Neural cell (in vitro differentiated cells): ENCODE measurements at regions not wholly inside any gene's neighbourhood (a gene's known extent, or its start where the extent isn't known, plus 50 kb on each side); places are given as distances from the start of the nearest gene placed in this dataset.
"Not testable (repeated sequence)": the region's sequence is repeated elsewhere in the genome, so short reads cannot be mapped to it uniquely, and the experiment has no call there.

ENCODE experiments used
- H2AFZ ChIP-seq: fragments of 200-600, 300-800 bp; sonication (generic), shearing (Covaris generic); 2 replicates; pipeline ENCODE4 v1.6.0; 2014; ENCODE audit warnings: low read depth, mild to moderate bottlenecking, antibody characterized with exemption, low read length, moderate library complexity
- H3F3A ChIP-seq: fragments of 200-600 bp; shearing (Covaris generic); 2 replicates; pipeline ENCODE4 v1.6.1; 2016; ENCODE audit warnings: mild to moderate bottlenecking, moderate library complexity, mixed read lengths, antibody characterized with exemption, low read length; ENCODE audit not compliant: insufficient read depth, poor library complexity, severe bottlenecking
- H3K27ac ChIP-seq: fragments of 200-600, 300-800 bp; sonication (generic), shearing (Covaris generic); 2 replicates; pipeline ENCODE4 v1.5.1; 2014; ENCODE audit warnings: mild to moderate bottlenecking, low read length, moderate library complexity
- H3K27me3 ChIP-seq: fragments of 300-800, 200-600 bp; sonication (generic), shearing (Covaris generic); 2 replicates; pipeline ENCODE4 v1.6.0; 2014; ENCODE audit warnings: mild to moderate bottlenecking, low read depth, low read length, moderate library complexity; ENCODE audit not compliant: insufficient read depth
- H3K36me3 ChIP-seq: fragments of 300-800, 200-600 bp; sonication (generic), shearing (Covaris generic); 2 replicates; pipeline ENCODE4 v1.5.1; 2014; ENCODE audit warnings: mild to moderate bottlenecking, antibody characterized with exemption, low read length, moderate library complexity; ENCODE audit not compliant: insufficient read depth
- H3K4me2 ChIP-seq: fragments of 300-800, 200-600 bp; sonication (generic), shearing (Covaris generic); 2 replicates; pipeline ENCODE4 v1.6.0; 2014; ENCODE audit warnings: mild to moderate bottlenecking, low read length
- H3K4me3 ChIP-seq: fragments of 300-800, 200-600 bp; sonication (generic), shearing (Covaris generic); 2 replicates; pipeline ENCODE4 v1.5.1; 2014; ENCODE audit warnings: mild to moderate bottlenecking, low read length, moderate library complexity
- H3K79me2 ChIP-seq: fragments of 200-600 bp; shearing (Covaris generic); replicated peaks from 2 replicates; pipeline ENCODE4 v1.6.0; 2014; ENCODE audit warnings: mild to moderate bottlenecking, low read length, moderate library complexity; ENCODE audit not compliant: insufficient read depth
- H3K9ac ChIP-seq: fragments of 300-800, 200-600 bp; sonication (generic), shearing (Covaris generic); 2 replicates; pipeline ENCODE4 v1.6.1; 2016; ENCODE audit warnings: mild to moderate bottlenecking, low read length, mixed read lengths
- H3K9me2 ChIP-seq: fragments of 200-600 bp; shearing (Covaris generic); 2 replicates; pipeline ENCODE4 v1.6.1; 2016; ENCODE audit warnings: mild to moderate bottlenecking, low read length, mixed read lengths; ENCODE audit not compliant: insufficient read depth
- H3K9me3 ChIP-seq: fragments of 200-600, 300-800 bp; sonication (generic), shearing (Covaris generic); 2 replicates; pipeline ENCODE4 v1.6.1; 2016; ENCODE audit warnings: mild to moderate bottlenecking, mixed run types, low read length, moderate library complexity, mixed read lengths
- H4K20me1 ChIP-seq: fragments of 200-600 bp; shearing (Covaris generic); 2 replicates; pipeline ENCODE4 v1.6.1; 2016; ENCODE audit warnings: mild to moderate bottlenecking, mixed run types; ENCODE audit not compliant: insufficient read depth
- CTCF ChIP-seq: fragments of 450-650 bp; IDR thresholded peaks from 2 replicates; pipeline ENCODE4 v1.5.1; 2014; ENCODE audit warnings: antibody characterized with exemption, mild to moderate bottlenecking, moderate library complexity; ENCODE audit not compliant: poor library complexity, severe bottlenecking
- EP300 ChIP-seq: fragments of 450-650 bp; conservative IDR thresholded peaks from 2 replicates; pipeline ENCODE4 v1.6.1; 2014; ENCODE audit warnings: antibody characterized with exemption, mild to moderate bottlenecking, moderate library complexity; ENCODE audit not compliant: poor library complexity, severe bottlenecking
- EZH2 ChIP-seq: fragments of 200-600, 300-800 bp; shearing (Covaris generic), sonication (generic); IDR thresholded peaks from 2 replicates; pipeline ENCODE4 v1.6.1; 2014; ENCODE audit warnings: antibody characterized with exemption, low read length, borderline replicate concordance, mild to moderate bottlenecking; ENCODE audit not compliant: insufficient read depth, poor library complexity, severe bottlenecking
- MXI1 ChIP-seq: fragments of 450-650 bp; conservative IDR thresholded peaks from 2 replicates; pipeline ENCODE4 v1.6.1; 2014; ENCODE audit warnings: antibody characterized with exemption, mild to moderate bottlenecking; ENCODE audit not compliant: poor library complexity, severe bottlenecking
- POLR2AphosphoS5 ChIP-seq: IDR thresholded peaks from 2 replicates; pipeline ENCODE4 v1.6.1; 2012
- RAD21 ChIP-seq: fragments of 450-650 bp; conservative IDR thresholded peaks from 2 replicates; pipeline ENCODE4 v1.6.1; 2014; ENCODE audit warnings: antibody characterized with exemption, mild to moderate bottlenecking, moderate library complexity
- REST ChIP-seq: IDR thresholded peaks from 2 replicates; pipeline ENCODE4 v1.6.1; 2012; ENCODE audit warnings: borderline replicate concordance
- SMC3 ChIP-seq: fragments of 450-650 bp; conservative IDR thresholded peaks from 2 replicates; pipeline ENCODE4 v1.6.1; 2014; ENCODE audit warnings: antibody characterized with exemption, mild to moderate bottlenecking, moderate library complexity; ENCODE audit not compliant: poor library complexity
- TAF1 ChIP-seq: IDR thresholded peaks from 2 replicates; pipeline ENCODE4 v1.6.1; 2012; ENCODE audit warnings: low read depth

- no peaks in the 10 kb centered on the region for H3K9me3 ChIP-seq
- no peaks in the 10 kb centered on the region for H3K79me2 ChIP-seq
- TF ChIP-seq RAD21 (no peak), CTCF (no peak), SMC3 (no peak)
- no peaks in the 10 kb centered on the region for H3K36me3 ChIP-seq
- H3K4me2 ChIP-seq, result no peak overlapping the region
- no peak overlapping the region for H3K27ac ChIP-seq
- H3F3A ChIP-seq, result no peaks in the 10 kb centered on the region
- H3K9ac ChIP-seq, result no peak overlapping the region
- no peak overlapping the region for H2AFZ ChIP-seq
- H3K4me3 ChIP-seq, result no peak overlapping the region
- H3K9me2 ChIP-seq, result no peaks in the 10 kb centered on the region
- H3K27me3 ChIP-seq, result no peaks in the 10 kb centered on the region
- H4K20me1 ChIP-seq, result no peaks in the 10 kb centered on the region
Measured at GRCh38 chr21:41568606-41569385, 60.8 kb upstream of the TMPRSS2 start.

DNA sequence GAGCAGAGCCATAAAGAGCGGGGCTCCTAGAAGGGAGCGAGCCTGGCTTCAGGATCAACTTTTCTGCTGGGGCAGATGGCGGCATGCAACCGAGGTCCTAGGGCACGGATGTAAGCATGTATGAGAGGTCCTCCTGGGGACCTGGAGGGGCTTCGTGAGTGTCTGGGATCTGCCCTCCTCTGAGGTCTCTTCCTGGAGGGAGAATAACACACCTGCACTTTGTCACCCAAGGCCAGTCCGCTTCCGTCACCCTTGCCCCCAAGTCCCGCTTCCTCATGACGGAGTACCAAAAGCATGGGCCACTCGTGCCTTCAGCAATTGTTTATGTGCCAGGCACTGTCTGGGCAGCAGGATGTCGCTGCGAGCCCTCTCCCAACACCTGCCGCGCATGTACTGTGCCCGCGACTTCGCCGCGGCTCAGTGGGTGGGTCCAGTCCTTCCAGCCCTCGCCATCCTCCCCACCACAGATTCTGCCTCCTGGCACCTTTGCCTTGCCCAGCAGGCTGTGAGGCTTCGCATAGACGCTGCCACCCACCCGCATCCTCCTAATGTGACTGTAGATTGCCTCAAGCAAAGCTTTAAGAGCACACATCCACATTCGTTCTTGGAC lies 60.0 kb upstream of the TMPRSS2 start:
- Histone ChIP-seq H3K4me3 (no peak overlapping the region), H3K27me3 (no peaks in the 10 kb centered on the region), H3K9me3 (no peaks in the 10 kb centered on the region), H3K9me2 (no peaks in the 10 kb centered on the region), H3K27ac (no peak overlapping the region), H3K36me3 (no peaks in the 10 kb centered on the region), H3K9ac (no peak overlapping the region), H3K79me2 (no peaks in the 10 kb centered on the region), H4K20me1 (no peaks in the 10 kb centered on the region), H2AFZ (no peak overlapping the region), H3F3A (no peaks in the 10 kb centered on the region), H3K4me2 (no peak overlapping the region)
- TF ChIP-seq RAD21 (no peak), POLR2AphosphoS5 (no peak), SMC3 (no peak), TAF1 (no peak), REST (no peak), MXI1 (no peak), EZH2 (no peak), EP300 (no peak), CTCF (no peak)

DNA sequence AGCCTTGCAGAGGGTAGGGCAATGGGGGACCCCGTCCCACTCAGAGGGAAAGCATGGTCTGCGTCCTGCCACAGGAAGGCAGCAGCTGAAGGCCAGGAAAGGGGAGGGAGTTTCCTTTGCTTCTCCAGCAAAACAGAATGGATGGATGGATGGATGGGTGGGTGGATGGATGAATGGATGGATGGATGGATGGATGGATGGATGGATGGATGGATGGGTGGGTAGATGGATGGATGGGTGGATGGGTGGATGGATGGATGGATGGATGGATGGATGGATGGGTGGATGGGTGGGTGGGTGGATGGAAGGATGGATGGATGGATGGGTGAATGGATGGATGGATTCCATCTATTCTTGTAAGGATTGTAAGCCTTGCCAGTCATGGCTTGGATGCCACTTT lies 59.3 kb upstream of the TMPRSS2 start:
- H3K9me3 ChIP-seq, H3K4me2 ChIP-seq, H3F3A ChIP-seq, H3K79me2 ChIP-seq, H3K27ac ChIP-seq, H2AFZ ChIP-seq, H3K36me3 ChIP-seq, H3K27me3 ChIP-seq, H3K4me3 ChIP-seq, H4K20me1 ChIP-seq, H3K9ac ChIP-seq, H3K9me2 ChIP-seq: not testable (repeated sequence)
